Keratinocyte (primary cell): ENCODE measurements at regions not wholly inside any gene's neighbourhood (a gene's known extent, or its start where the extent isn't known, plus 50 kb on each side); places are given as distances from the start of the nearest gene placed in this dataset.

ENCODE experiments used
- CTCF ChIP-seq, 3 experiments: IDR thresholded peaks in 1 of 3; conservative IDR thresholded peaks in 1 of 3; optimal IDR thresholded peaks in 1 of 3; 2 replicates in 2 of 3; 3 replicates in 1 of 3; pipeline versions ENCODE3 to v1.5.1; 2011; ENCODE audit warnings: low read length in 3 of 3, mild to moderate bottlenecking in 3 of 3, moderate library complexity in 2 of 3, control low read depth in 1 of 3, inconsistent platforms in 1 of 3; ENCODE audit not compliant: insufficient read depth in 2 of 3; ENCODE audit errors: extremely low read depth in 1 of 3
- EZH2 ChIP-seq: IDR thresholded peaks from one replicate; pipeline ENCODE4 v1.6.1; 2012; ENCODE audit warnings: inconsistent platforms, mild to moderate bottlenecking, low read length, moderate library complexity

- TF ChIP-seq CTCF (optimal IDR thresholded peaks at IDR 0.05 in 1 of 3, IDR thresholded peaks at IDR 0.05 in 1 of 3, conservative IDR thresholded peaks at IDR 0.05 in 1 of 3; ENCODE audit: extremely low read depth in 1 of 3, insufficient read depth in 2 of 3, low read length in 3 of 3) (no peak), EZH2 (no peak)
Measured at GRCh38 chr5:61850696-61851095, 455.3 kb upstream of the KIF2A start.
